Mucosa of rectum (tissue), 2 donors: ENCODE measurements at regions not wholly inside any gene's neighbourhood (a gene's known extent, or its start where the extent isn't known, plus 50 kb on each side); places are given as distances from the start of the nearest gene placed in this dataset.

ENCODE experiments used
- H3K27ac ChIP-seq, 2 donors: one replicate each; pipeline ENCODE4 v1.7.0; 2013; ENCODE audit warnings: inconsistent platforms in 2 of 2, low read depth in 2 of 2, low read length in 2 of 2
- H3K27me3 ChIP-seq, 2 donors: one replicate each; pipeline ENCODE4 v1.7.0; 2013; ENCODE audit warnings: low read length in 2 of 2; ENCODE audit not compliant: control insufficient read depth in 2 of 2, insufficient read depth in 2 of 2
- H3K36me3 ChIP-seq, 2 donors: one replicate each; pipeline ENCODE4 v1.7.0; 2013; ENCODE audit warnings: low read length in 2 of 2; ENCODE audit not compliant: control insufficient read depth in 2 of 2, insufficient read depth in 2 of 2
- H3K4me1 ChIP-seq, 2 donors: one replicate each; pipeline ENCODE4 v1.7.0; 2013; ENCODE audit warnings: low read length in 2 of 2, mild to moderate bottlenecking in 1 of 2; ENCODE audit not compliant: control insufficient read depth in 2 of 2, insufficient read depth in 2 of 2
- H3K4me3 ChIP-seq, 2 donors: one replicate each; pipeline ENCODE4 v1.7.0; 2013; ENCODE audit warnings: low read length in 2 of 2
- H3K9ac ChIP-seq, 2 donors: one replicate each; pipeline ENCODE4 v1.7.0; 2013; ENCODE audit warnings: low read length in 2 of 2, low read depth in 1 of 2, mild to moderate bottlenecking in 1 of 2
- H3K9me3 ChIP-seq, 2 donors: one replicate each; pipeline ENCODE4 v1.7.0; 2013; ENCODE audit warnings: low read length in 2 of 2; ENCODE audit not compliant: control insufficient read depth in 2 of 2
- donor health status: healthy.
- donor health status: Normal muscosa, but diverticular disease.

DNA sequence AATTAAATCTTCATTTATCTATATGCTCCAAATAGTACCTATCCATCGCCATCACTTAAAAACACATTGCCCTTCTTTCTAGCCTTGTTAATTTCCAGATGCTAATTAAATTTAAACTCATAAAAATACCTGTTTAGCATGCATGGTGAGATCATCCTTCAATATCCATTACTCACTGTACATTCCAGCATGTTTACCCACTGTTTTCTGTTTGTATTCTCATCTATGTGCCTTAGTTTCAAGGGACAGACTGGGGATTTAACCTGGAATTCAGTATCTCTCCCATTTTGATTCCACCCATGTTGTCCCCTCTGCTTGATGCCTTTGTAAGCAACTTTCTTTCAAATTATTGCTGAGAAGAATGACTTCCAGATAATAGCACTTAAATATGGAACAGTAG lies 208.0 kb downstream of the SPTSSA start:
- Histone ChIP-seq H3K4me1 (peaks cover 0 to 8% of the 10 kb centered on the region in 2 donors), H3K4me3 (no peak overlapping the region), H3K9ac (no peak overlapping the region)

DNA sequence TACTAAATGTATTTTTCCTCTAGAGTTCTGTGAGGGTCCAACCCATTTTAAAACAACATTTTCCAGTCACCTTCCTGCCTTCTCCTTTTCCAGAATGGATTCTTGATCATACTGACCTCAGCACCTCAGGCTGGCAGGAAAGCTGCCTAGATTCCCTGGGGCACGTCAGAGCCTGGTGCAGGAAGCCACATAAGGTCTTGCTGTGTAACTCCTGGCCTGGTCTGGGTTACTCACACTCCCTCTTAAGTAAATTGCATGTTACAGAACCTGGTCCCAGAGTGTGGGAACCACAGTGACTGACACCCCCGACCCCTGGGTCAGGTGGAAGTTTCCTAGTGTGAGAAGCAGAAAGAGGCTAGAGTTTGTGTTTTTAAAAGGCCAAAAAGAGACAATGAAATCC lies 209.8 kb downstream of the SPTSSA start:
- no peaks in the 10 kb centered on the region for H3K27me3 ChIP-seq
- H3K4me3 ChIP-seq = no peak overlapping the region
- H3K9ac ChIP-seq = no peak overlapping the region
- no peaks in the 10 kb centered on the region for H3K36me3 ChIP-seq
- no peak overlapping the region for H3K27ac ChIP-seq
- no peaks in the 10 kb centered on the region for H3K9me3 ChIP-seq
- peaks cover 0 to 8% of the 10 kb centered on the region in 2 donors for H3K4me1 ChIP-seq

More for the DNA sequence above, 208.0 kb downstream of the SPTSSA start:
- no peaks in the 10 kb centered on the region for H3K27me3 ChIP-seq
- H3K27ac ChIP-seq = no peak overlapping the region
- H3K9me3 ChIP-seq = no peaks in the 10 kb centered on the region
- H3K36me3 ChIP-seq = no peaks in the 10 kb centered on the region

DNA sequence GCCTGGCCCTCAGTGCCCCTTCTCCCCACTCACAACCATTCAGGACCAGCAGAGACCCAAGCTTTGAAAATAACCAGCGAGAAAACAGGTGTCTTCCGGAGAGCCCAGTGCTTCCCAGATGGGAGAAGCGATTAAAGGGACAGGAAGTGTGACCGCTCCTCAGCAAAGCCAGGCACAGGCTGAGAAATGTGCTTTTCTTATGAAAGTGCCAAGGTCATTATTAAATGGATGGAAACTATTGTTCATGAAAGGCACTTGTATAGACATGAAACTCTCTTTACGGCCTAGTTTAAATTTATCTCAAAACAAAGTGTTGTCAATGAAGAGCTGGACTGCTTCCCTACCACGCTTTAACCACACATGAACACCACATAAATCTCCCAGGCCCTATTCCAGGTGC lies 210.4 kb downstream of the SPTSSA start:
- Histone ChIP-seq H3K9ac (no peak overlapping the region), H3K9me3 (no peaks in the 10 kb centered on the region), H3K27me3 (no peaks in the 10 kb centered on the region), H3K36me3 (no peaks in the 10 kb centered on the region), H3K4me3 (no peak overlapping the region), H3K27ac (no peak overlapping the region), H3K4me1 (peaks cover 0 to 8% of the 10 kb centered on the region in 2 donors)

GRCh38 chr14:34250959-34251358 lies 211.1 kb downstream of the SPTSSA start:
- no peak overlapping the region for H3K4me3 ChIP-seq
- H3K9ac ChIP-seq = no peak overlapping the region
- no peak overlapping the region for H3K27ac ChIP-seq
- H3K9me3 ChIP-seq = no peaks in the 10 kb centered on the region
- no peaks in the 10 kb centered on the region for H3K36me3 ChIP-seq
- no peaks in the 10 kb centered on the region for H3K27me3 ChIP-seq
- H3K4me1 ChIP-seq = peaks cover 0 to 8% of the 10 kb centered on the region in 2 donors

DNA sequence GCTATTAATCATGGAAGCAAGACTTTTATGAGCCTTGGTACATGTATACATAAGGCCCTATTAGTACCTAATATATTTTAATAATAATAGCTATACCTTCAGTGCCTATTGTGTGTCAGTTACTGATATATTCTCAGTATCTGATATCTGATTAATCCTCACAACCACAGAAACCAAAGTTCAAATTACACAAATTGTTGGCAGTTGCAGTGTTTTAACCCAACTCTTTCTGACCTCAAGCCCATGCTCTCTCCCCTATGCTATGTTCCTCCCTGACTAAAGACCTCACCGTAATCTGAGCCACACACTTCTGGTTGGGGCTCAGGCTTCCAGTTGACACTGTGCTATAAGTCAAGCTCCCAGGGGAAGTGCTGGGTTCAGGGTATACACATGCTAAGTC lies 214.4 kb downstream of the SPTSSA start:
- Histone ChIP-seq H3K9me3 (no peaks in the 10 kb centered on the region), H3K27ac (no peak overlapping the region), H3K9ac (no peak overlapping the region), H3K4me1 (no peaks in the 10 kb centered on the region), H3K27me3 (no peaks in the 10 kb centered on the region), H3K4me3 (no peak overlapping the region), H3K36me3 (no peaks in the 10 kb centered on the region)

DNA sequence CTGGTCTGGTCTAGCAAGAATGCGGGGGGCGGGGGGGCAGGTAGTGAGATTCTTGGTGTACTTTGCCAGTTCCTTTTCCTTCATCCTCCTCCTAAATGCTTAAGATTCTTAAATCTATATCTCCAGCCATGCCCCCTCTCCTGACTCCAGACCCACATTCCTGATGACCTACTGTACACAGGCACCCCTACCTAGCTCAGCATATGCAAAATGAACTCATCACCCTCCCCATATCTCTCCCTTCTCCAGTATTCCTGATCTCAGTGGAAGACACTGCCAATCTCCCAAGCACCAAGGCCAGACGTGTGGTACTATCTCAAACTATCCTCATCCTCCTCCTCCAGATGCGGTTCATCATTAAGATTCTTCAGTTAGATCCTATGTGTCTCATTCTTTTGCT lies 215.8 kb downstream of the SPTSSA start:
- Histone ChIP-seq H3K4me1 (no peaks in the 10 kb centered on the region), H3K36me3 (no peaks in the 10 kb centered on the region), H3K27ac (no peak overlapping the region), H3K4me3 (no peak overlapping the region), H3K9ac (no peak overlapping the region), H3K27me3 (no peaks in the 10 kb centered on the region), H3K9me3 (no peaks in the 10 kb centered on the region)

DNA sequence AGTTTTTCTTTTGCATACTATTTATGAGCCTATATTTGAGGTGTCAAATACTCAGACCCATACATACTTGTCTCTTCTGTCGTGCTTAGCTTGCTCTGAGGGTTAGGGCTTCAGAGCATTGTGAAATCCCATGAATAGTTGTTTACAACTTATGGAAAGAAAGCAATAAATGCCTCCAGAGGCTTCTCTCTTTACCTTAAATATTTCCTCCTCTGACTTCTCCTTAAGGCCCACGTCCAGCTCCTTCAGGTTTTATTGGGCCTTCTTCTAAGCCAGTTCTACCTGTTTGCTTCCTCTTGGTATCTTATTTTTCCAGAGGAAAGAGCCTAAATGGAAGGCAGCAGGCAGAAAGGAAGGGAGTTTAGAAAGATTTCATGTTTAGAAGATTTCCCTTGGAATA lies 218.6 kb downstream of the SPTSSA start:
- no peak overlapping the region for H3K4me3 ChIP-seq
- no peak overlapping the region for H3K9ac ChIP-seq
- no peaks in the 10 kb centered on the region for H3K4me1 ChIP-seq
- no peak overlapping the region for H3K27ac ChIP-seq
- no peaks in the 10 kb centered on the region for H3K36me3 ChIP-seq
- H3K27me3 ChIP-seq = no peaks in the 10 kb centered on the region
- no peaks in the 10 kb centered on the region for H3K9me3 ChIP-seq

DNA sequence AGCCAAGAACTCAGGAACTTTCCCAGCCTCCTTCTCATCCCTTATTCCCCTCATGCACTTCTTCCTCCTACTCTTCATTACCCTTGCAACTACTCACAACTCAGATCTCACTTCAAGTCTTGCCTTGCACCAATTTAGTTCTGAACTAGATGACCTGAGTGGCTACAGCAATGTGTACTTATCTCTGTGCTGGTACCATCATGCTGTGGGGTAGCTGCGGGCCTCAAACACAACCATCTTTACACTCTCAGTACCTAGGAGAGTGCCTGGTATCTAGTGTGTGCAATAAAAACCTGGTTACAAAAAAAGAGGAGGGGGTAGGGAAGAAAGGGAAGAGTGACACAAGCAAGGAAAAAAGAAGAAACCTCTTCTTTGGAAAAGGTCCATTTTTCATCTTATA lies 219.0 kb downstream of the SPTSSA start:
- H3K4me1 ChIP-seq = no peaks in the 10 kb centered on the region
- no peaks in the 10 kb centered on the region for H3K27me3 ChIP-seq
- no peaks in the 10 kb centered on the region for H3K36me3 ChIP-seq
- no peak overlapping the region for H3K9ac ChIP-seq
- no peaks in the 10 kb centered on the region for H3K9me3 ChIP-seq
- no peak overlapping the region for H3K4me3 ChIP-seq
- no peak overlapping the region for H3K27ac ChIP-seq

- Histone ChIP-seq H3K27me3 (no peaks in the 10 kb centered on the region), H3K36me3 (no peaks in the 10 kb centered on the region), H3K4me1 (no peaks in the 10 kb centered on the region), H3K4me3 (no peak overlapping the region), H3K9ac (no peak overlapping the region), H3K9me3 (no peaks in the 10 kb centered on the region), H3K27ac (no peak overlapping the region)
Measured at GRCh38 chr14:34241185-34241711, 220.8 kb downstream of the SPTSSA start.

- Histone ChIP-seq H3K27ac (no peak overlapping the region), H3K9me3 (no peaks in the 10 kb centered on the region), H3K36me3 (no peaks in the 10 kb centered on the region), H3K27me3 (no peaks in the 10 kb centered on the region), H3K9ac (no peak overlapping the region), H3K4me1 (no peaks in the 10 kb centered on the region), H3K4me3 (no peak overlapping the region)
Measured at GRCh38 chr14:34238610-34239009, 223.4 kb downstream of the SPTSSA start.

DNA sequence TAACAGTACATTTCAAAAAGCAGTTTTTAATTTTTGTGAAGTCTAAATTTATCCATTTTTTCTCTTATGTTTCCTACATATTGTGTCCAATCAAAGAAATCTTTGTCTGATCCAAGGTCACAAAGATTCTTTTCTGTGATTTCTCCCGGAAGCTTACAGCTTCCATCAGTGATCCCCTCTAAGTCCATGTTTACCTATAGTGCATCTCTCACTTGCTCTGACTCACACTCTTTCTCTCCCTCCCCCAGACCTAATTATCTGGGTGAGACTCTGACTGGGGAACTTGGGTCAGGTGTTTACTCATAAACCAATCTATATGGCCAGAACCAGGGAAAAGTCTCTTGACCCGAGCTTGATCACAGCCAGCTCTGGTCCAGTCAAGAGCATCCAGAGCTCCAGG lies 224.4 kb downstream of the SPTSSA start:
- Histone ChIP-seq H3K36me3 (no peaks in the 10 kb centered on the region), H3K27me3 (no peaks in the 10 kb centered on the region), H3K4me3 (no peak overlapping the region), H3K4me1 (peaks cover 6 to 8% of the 10 kb centered on the region in 2 donors), H3K9ac (no peak overlapping the region), H3K27ac (no peak overlapping the region), H3K9me3 (no peaks in the 10 kb centered on the region)
